HG02981 (cell line): ENCODE measurements at regions not wholly inside any gene's neighbourhood (a gene's known extent, or its start where the extent isn't known, plus 50 kb on each side); places are given as distances from the start of the nearest gene placed in this dataset.

Experiments
- ATAC-seq: cut with Tn5 transposase; IDR thresholded peaks from one replicate; pipeline ENCODE4 v1.9.1; 2021; ENCODE audit warnings: mild to moderate bottlenecking, moderate library complexity; ENCODE audit not compliant: unreplicated experiment

GRCh38 chr10:33126742-33127141 lies 168.7 kb upstream of the ITGB1 start:
- no peak for ATAC-seq

GRCh38 chr10:33125522-33126517 lies 167.8 kb upstream of the ITGB1 start:
- no peak for ATAC-seq

- ATAC-seq = no peak
Observed at GRCh38 chr10:33125111-33125510, 167.1 kb upstream of the ITGB1 start.

GRCh38 chr10:33123680-33124079 lies 165.7 kb upstream of the ITGB1 start:
- no peak for ATAC-seq

GRCh38 chr10:33122014-33122809 lies 164.2 kb upstream of the ITGB1 start:
- no peak for ATAC-seq

- ATAC-seq = no peak
Observed at GRCh38 chr10:33120700-33121099, 162.7 kb upstream of the ITGB1 start.

- no peak for ATAC-seq
Observed at GRCh38 chr10:33120275-33120674, 162.2 kb upstream of the ITGB1 start.

- no peak for ATAC-seq
Observed at GRCh38 chr10:33117816-33118215, 159.8 kb upstream of the ITGB1 start.

GRCh38 chr10:33117230-33117629 lies 159.2 kb upstream of the ITGB1 start:
- no peak for ATAC-seq

- no peak for ATAC-seq
Observed at GRCh38 chr10:33115738-33116719, 158.0 kb upstream of the ITGB1 start.

GRCh38 chr10:33114451-33114952 lies 156.5 kb upstream of the ITGB1 start:
- no peak for ATAC-seq

- ATAC-seq = no peak
Observed at GRCh38 chr10:33113466-33113865, 155.4 kb upstream of the ITGB1 start.

- ATAC-seq = no peak
Observed at GRCh38 chr10:33112831-33113455, 154.9 kb upstream of the ITGB1 start.

GRCh38 chr10:33111488-33112051 lies 153.5 kb upstream of the ITGB1 start:
- ATAC-seq = no peak

- ATAC-seq = no peak
Observed at GRCh38 chr10:33109788-33110469, 151.9 kb upstream of the ITGB1 start.

- no peak for ATAC-seq
Observed at GRCh38 chr10:33109384-33109783, 151.4 kb upstream of the ITGB1 start.

- no peak for ATAC-seq
Observed at GRCh38 chr10:33107953-33108352, 149.9 kb upstream of the ITGB1 start.

- no peak for ATAC-seq
Observed at GRCh38 chr10:33106767-33107166, 148.7 kb upstream of the ITGB1 start.

- no peak for ATAC-seq
Observed at GRCh38 chr10:33103863-33104379, 145.9 kb upstream of the ITGB1 start.
